ENCODE measurements at regions not wholly inside any gene's neighbourhood (a gene's known extent, or its start where the extent isn't known, plus 50 kb on each side); places are given as distances from the start of the nearest gene placed in this dataset.

- WGBS (ENCODE audit: missing lambda C conversion rate), result 68% methylated on average over 8 of the region's 8 CpGs
- H3K4me3 ChIP-seq, result no peak overlapping the region
- POLR2A ChIA-PET, result no interaction called here
- TF ChIP-seq CBX2 (IDR thresholded peaks at IDR 0.05; ENCODE audit: borderline replicate concordance, low read depth) (no peak), MAX (IDR thresholded peaks at IDR 0.05) (no peak), USF2 (IDR thresholded peaks at IDR 0.05) (no peak), NFE2L2 (conservative IDR thresholded peaks at IDR 0.05; ENCODE audit: low read length) (no peak), NPAS2 (CRISPR knock-in tag; IDR thresholded peaks at IDR 0.05; ENCODE audit: borderline replicate concordance) (no peak), CHD2 (IDR thresholded peaks at IDR 0.05; ENCODE audit: low read length, partially characterized antibody) (no peak), RNF2 (IDR thresholded peaks at IDR 0.05; ENCODE audit: borderline replicate concordance, low read depth) (no peak), GATA3 (IDR thresholded peaks at IDR 0.05; ENCODE audit: borderline replicate concordance) (no peak), CHD4 (IDR thresholded peaks at IDR 0.05; ENCODE audit: borderline replicate concordance) (no peak), FOXS1 (CRISPR knock-in tag; IDR thresholded peaks at IDR 0.05) (no peak), KDM5A (IDR thresholded peaks at IDR 0.05) (no peak), E2F6 (IDR thresholded peaks at IDR 0.05; ENCODE audit: borderline replicate concordance, low read depth) (no peak), NR3C1 (IDR thresholded peaks at IDR 0.05) (no peak), SREBF2 (IDR thresholded peaks at IDR 0.05) (no peak), EHF (CRISPR knock-in tag; IDR thresholded peaks at IDR 0.05) (no peak), ATOH8 (CRISPR knock-in tag; IDR thresholded peaks at IDR 0.05; ENCODE audit: low read depth) (no peak), ELK1 (IDR thresholded peaks at IDR 0.05; ENCODE audit: low read depth, low read length) (no peak)
- no peak overlapping the region for H3K27ac ChIP-seq
- no peaks in the 10 kb centered on the region for H3K4me1 ChIP-seq
- H3K9me3 ChIP-seq, result 0 out of 3 replicates have a peak, but pooled peaks cover 4% of the 10 kb centered on the region
- ATAC-seq, result no peak
- no peak for FAIRE-seq
- H3K4me2 ChIP-seq, result no peak overlapping the region
- CTCF ChIA-PET, result interaction anchor here (1.1 kb wide), 1 partner anchor 10 kb away, joined by 3 read pairs; no protein-coding TSS in a partner anchor
- DNase-seq (ENCODE audit: low read depth in 1 of 2, low spot score in 1 of 2), result no peak
Measured at GRCh38 chr12:115209230-115209629, 525.3 kb upstream of the TBX3 start.

- POLR2A ChIA-PET, result no interaction called here
- TF ChIP-seq PBX3 (IDR thresholded peaks at IDR 0.05) (no peak), KDM1A (IDR thresholded peaks at IDR 0.05; ENCODE audit: low read depth) (no peak), CHD4 (IDR thresholded peaks at IDR 0.05; ENCODE audit: borderline replicate concordance) (no peak)
- Histone ChIP-seq H3K4me3 (no peak overlapping the region), H3K27ac (no peak overlapping the region), H3K9me3 (0 out of 3 replicates have a peak, but pooled peaks cover 4% of the 10 kb centered on the region), H3K4me1 (no peaks in the 10 kb centered on the region), H3K4me2 (no peak overlapping the region)
- FAIRE-seq, result no peak
- CTCF ChIA-PET, result interaction anchor here (1.0 to 1.2 kb wide), 2 partner anchors 11 to 545 kb away, joined by 3 to 4 read pairs; no protein-coding TSS in a partner anchor
- no peak for ATAC-seq
- no peak for DNase-seq (ENCODE audit: low read depth in 1 of 2, low spot score in 1 of 2)
- 66% methylated on average over 6 of the region's 6 CpGs for WGBS (ENCODE audit: missing lambda C conversion rate)
Measured at GRCh38 chr12:115208098-115208497, 524.1 kb upstream of the TBX3 start.

Measured in A549 (cell line).